Stomach smooth muscle (tissue), 2 donors: ENCODE measurements at regions not wholly inside any gene's neighbourhood (a gene's known extent, or its start where the extent isn't known, plus 50 kb on each side); places are given as distances from the start of the nearest gene placed in this dataset.
"Not testable (repeated sequence)": the region's sequence is repeated elsewhere in the genome, so short reads cannot be mapped to it uniquely, and the experiment has no call there.

Experiments
- H3K27ac ChIP-seq: one replicate; pipeline ENCODE4 v1.7.0; 2013; ENCODE audit warnings: mild to moderate bottlenecking, low read length, inconsistent platforms
- H3K27me3 ChIP-seq, 2 donors: one replicate each; pipeline ENCODE4 v1.7.0; 2013; ENCODE audit warnings: low read length in 2 of 2; ENCODE audit not compliant: insufficient read depth in 2 of 2, control insufficient read depth in 1 of 2
- H3K36me3 ChIP-seq, 2 donors: one replicate each; pipeline ENCODE4 v1.7.0; 2013; ENCODE audit warnings: low read length in 2 of 2; ENCODE audit not compliant: control insufficient read depth in 2 of 2, insufficient read depth in 2 of 2
- H3K4me1 ChIP-seq: one replicate; pipeline ENCODE4 v1.7.0; 2013; ENCODE audit warnings: low read length; ENCODE audit not compliant: control insufficient read depth, insufficient read depth
- H3K4me3 ChIP-seq, 2 donors: one replicate each; pipeline ENCODE4 v1.7.0; 2013; ENCODE audit warnings: low read length in 2 of 2
- H3K9ac ChIP-seq, 2 donors: one replicate each; pipeline ENCODE4 v1.7.0; 2013; ENCODE audit warnings: low read length in 2 of 2, mild to moderate bottlenecking in 1 of 2
- H3K9me3 ChIP-seq, 2 donors: one replicate each; pipeline ENCODE4 v1.7.0; 2013; ENCODE audit warnings: low read length in 2 of 2; ENCODE audit not compliant: control insufficient read depth in 2 of 2
- donor health status: healthy.
- donor health status: Pancreatic carcinoma.

- Histone ChIP-seq H3K4me3 (no peak overlapping the region), H3K36me3 (no peaks in the 10 kb centered on the region), H3K9me3 (no peaks in the 10 kb centered on the region), H3K9ac (no peak overlapping the region), H3K27me3 (no peaks in the 10 kb centered on the region), H3K4me1 (no peaks in the 10 kb centered on the region), H3K27ac (no peak overlapping the region)
These were observed 76.8 kb upstream of the SOX14 start for GRCh38 chr3:137687181-137687879.

- H3K36me3 ChIP-seq: no peaks in the 10 kb centered on the region
- H3K9ac ChIP-seq: no peak overlapping the region
- H3K27ac ChIP-seq: no peak overlapping the region
- no peaks in the 10 kb centered on the region for H3K4me1 ChIP-seq
- no peaks in the 10 kb centered on the region for H3K27me3 ChIP-seq
- no peaks in the 10 kb centered on the region for H3K9me3 ChIP-seq
- no peak overlapping the region for H3K4me3 ChIP-seq
These were observed 71.2 kb upstream of the SOX14 start for GRCh38 chr3:137692803-137693431.

GRCh38 chr3:137693791-137694190, 70.3 kb upstream of the SOX14 start:
- Histone ChIP-seq H3K9me3 (no peaks in the 10 kb centered on the region), H3K36me3 (no peaks in the 10 kb centered on the region), H3K27me3 (no peaks in the 10 kb centered on the region), H3K4me1 (no peaks in the 10 kb centered on the region), H3K27ac (no peak overlapping the region), H3K9ac (no peak overlapping the region), H3K4me3 (no peak overlapping the region)

- Histone ChIP-seq H3K4me1 (no peaks in the 10 kb centered on the region), H3K36me3 (no peaks in the 10 kb centered on the region), H3K27me3 (no peaks in the 10 kb centered on the region), H3K9me3 (no peaks in the 10 kb centered on the region), H3K27ac (no peak overlapping the region), H3K4me3 (no peak overlapping the region), H3K9ac (no peak overlapping the region)
These were observed 69.3 kb upstream of the SOX14 start for GRCh38 chr3:137694836-137695235.

- H3K4me1 ChIP-seq: no peaks in the 10 kb centered on the region
These were observed 68.8 kb upstream of the SOX14 start for GRCh38 chr3:137695351-137695750.

GRCh38 chr3:137709011-137709601, 55.0 kb upstream of the SOX14 start:
- H3K27ac ChIP-seq: no peak overlapping the region
- H3K9me3 ChIP-seq: peaks cover 0 to 4% of the 10 kb centered on the region in 2 donors
- H3K9ac ChIP-seq: no peak overlapping the region
- no peaks in the 10 kb centered on the region for H3K27me3 ChIP-seq
- H3K4me3 ChIP-seq: no peak overlapping the region
- no peaks in the 10 kb centered on the region for H3K4me1 ChIP-seq
- no peaks in the 10 kb centered on the region for H3K36me3 ChIP-seq

More at GRCh38 chr3:137695351-137695750, 68.8 kb upstream of the SOX14 start:
- Histone ChIP-seq H3K9ac (no peak overlapping the region), H3K4me3 (no peak overlapping the region), H3K9me3 (no peaks in the 10 kb centered on the region), H3K36me3 (no peaks in the 10 kb centered on the region), H3K27ac (no peak overlapping the region), H3K27me3 (no peaks in the 10 kb centered on the region)

GRCh38 chr3:137713965-137714364, 50.1 kb upstream of the SOX14 start:
- not testable (repeated sequence) for H3K9me3 ChIP-seq, H3K9ac ChIP-seq, H3K27ac ChIP-seq, H3K27me3 ChIP-seq, H3K4me3 ChIP-seq, H3K36me3 ChIP-seq, H3K4me1 ChIP-seq
